HCT116 (cell line): ENCODE measurements at regions not wholly inside any gene's neighbourhood (a gene's known extent, or its start where the extent isn't known, plus 50 kb on each side); places are given as distances from the start of the nearest gene placed in this dataset.

Experiments
- ATAC-seq: fragments of 200-7000 bp; cut with Tn5 transposase; 2 replicates; pipeline ENCODE4 v1.9.1; 2020; ENCODE audit warnings: mild to moderate bottlenecking, moderate library complexity
- BruUV-seq: library from RNA; stranded (reverse); fragments of 400-500 nt; replicated peaks from 2 replicates; lab custom pipeline; 2021; lab: Mats Ljungman, UMichigan
- CTCF ChIA-PET: fragments of 300-600 bp; sonication (Branson Sonifier 250); formaldehyde crosslinking; loops from one replicate; lab custom pipeline; 2021; ENCODE audit warnings: antibody characterized with exemption; lab: Charles Lee
- POLR2A ChIA-PET: fragments of 300-600, 350-600 bp; sonication (Branson Sonifier 250); formaldehyde crosslinking; loops from one replicate; lab custom pipeline; 2021; ENCODE audit warnings: antibody characterized with exemption; lab: Charles Lee
- RAD21 ChIA-PET, 2 experiments: fragments of 300-600 bp; sonication (Branson Sonifier 250); formaldehyde crosslinking; loops; one replicate each; lab custom pipeline; 2023; ENCODE audit warnings: low total read pairs in 2 of 2; ENCODE audit not compliant: uncharacterized antibody in 2 of 2, unreplicated experiment in 2 of 2, low non-redundant PET in 1 of 2; lab: Charles Lee
- DNase-seq: peaks from one replicate; pipeline ENCODE4 v3.0.0-alpha.2; 2010; ENCODE audit warnings: low read depth, low spot score
- H2AFZ ChIP-seq: fragments of 200-600 bp; shearing (Covaris generic), sonication (generic); 2 replicates; pipeline ENCODE4 v1.6.1; 2017; ENCODE audit warnings: low read depth, mixed run types, mixed read lengths, antibody characterized with exemption, low read length; ENCODE audit not compliant: poor library complexity, severe bottlenecking
- H3K27ac ChIP-seq: 2 replicates; pipeline ENCODE4 v1.5.1; 2012; ENCODE audit warnings: low read depth, low read length
- H3K27me3 ChIP-seq: fragments of 200-600 bp; sonication (generic); 2 replicates; pipeline ENCODE4 v1.6.1; 2016; ENCODE audit warnings: mixed run types, low read length, mixed read lengths; ENCODE audit not compliant: insufficient read depth
- H3K36me3 ChIP-seq, 2 experiments: fragments of 200-500 bp in 1 of 2; fragments of 200-600 bp in 1 of 2; sonication (Bioruptor generic) in 1 of 2; sonication (generic) in 1 of 2; 2 replicates each; pipeline versions ENCODE4 v1.5.1 to v1.6.1; 2014 to 2016; ENCODE audit warnings: low read length in 2 of 2, inconsistent platforms in 1 of 2, mixed read lengths in 1 of 2, mixed run types in 1 of 2; ENCODE audit not compliant: insufficient read depth in 2 of 2, control insufficient read depth in 1 of 2
- H3K4me1 ChIP-seq, 2 experiments: fragments of 200-600 bp in 1 of 2; sonication (generic) in 1 of 2; 2 replicates each; pipeline versions ENCODE4 v1.5.1 to v1.6.1; 2012 to 2017; ENCODE audit warnings: low read length in 2 of 2, inconsistent platforms in 1 of 2, mild to moderate bottlenecking in 1 of 2, mixed read lengths in 1 of 2, mixed run types in 1 of 2, moderate library complexity in 1 of 2; ENCODE audit not compliant: insufficient read depth in 2 of 2, control insufficient read depth in 1 of 2
- H3K4me2 ChIP-seq: fragments of 200-600 bp; sonication (generic); 2 replicates; pipeline ENCODE4 v1.6.1; 2017; ENCODE audit warnings: mixed run types, low read length, mixed read lengths
- H3K4me3 ChIP-seq, 2 experiments: fragments of 200-600 bp in 1 of 2; sonication (generic) in 1 of 2; replicated peaks in 1 of 2; 2 replicates each; pipeline ENCODE4 v1.5.1; 2011 to 2016; ENCODE audit warnings: low read length in 2 of 2, control low read depth in 1 of 2, low read depth in 1 of 2, mild to moderate bottlenecking in 1 of 2, mixed read lengths in 1 of 2, mixed run types in 1 of 2
- H3K79me2 ChIP-seq: fragments of 200-600 bp; sonication (generic); 2 replicates; pipeline ENCODE4 v1.6.1; 2017; ENCODE audit warnings: mild to moderate bottlenecking, mixed run types, low read length, moderate library complexity, mixed read lengths; ENCODE audit not compliant: insufficient read depth
- H3K9ac ChIP-seq: fragments of 200-600 bp; sonication (generic); 2 replicates; pipeline ENCODE4 v1.6.1; 2016; ENCODE audit warnings: low read length, mixed read lengths
- H3K9me2 ChIP-seq: fragments of 200-600 bp; sonication (generic), shearing (Covaris generic); 2 replicates; pipeline ENCODE4 v1.6.1; 2017; ENCODE audit warnings: mixed run types, mild to moderate bottlenecking, moderate library complexity; ENCODE audit not compliant: insufficient read depth
- H3K9me3 ChIP-seq, 2 experiments: fragments of 200-500 bp in 1 of 2; fragments of 200-600 bp in 1 of 2; sonication (Bioruptor generic) in 1 of 2; sonication (generic) in 1 of 2; 2 replicates each; pipeline ENCODE4 v1.6.1; 2014 to 2017; ENCODE audit warnings: low read length in 2 of 2, mixed read lengths in 2 of 2, inconsistent platforms in 1 of 2, low read depth in 1 of 2, mild to moderate bottlenecking in 1 of 2, mixed run types in 1 of 2, moderate library complexity in 1 of 2; ENCODE audit not compliant: control insufficient read depth in 1 of 2, insufficient read depth in 1 of 2
- H4K20me1 ChIP-seq: fragments of 200-600 bp; sonication (generic), shearing (Covaris generic); 2 replicates; pipeline ENCODE4 v1.6.1; 2017; ENCODE audit warnings: mixed run types, mild to moderate bottlenecking, moderate library complexity; ENCODE audit not compliant: insufficient read depth
- ATF3 ChIP-seq: IDR thresholded peaks from 2 replicates; pipeline ENCODE4 v1.6.1; 2012
- CBX3 ChIP-seq: IDR thresholded peaks from 2 replicates; pipeline ENCODE4 v1.6.1; 2012; ENCODE audit warnings: low read depth
- CEBPB ChIP-seq: IDR thresholded peaks from 2 replicates; pipeline ENCODE4 v1.6.1; 2012; ENCODE audit warnings: low read depth
- ELF1 ChIP-seq: IDR thresholded peaks from 2 replicates; pipeline ENCODE4 v1.6.1; 2012; ENCODE audit warnings: low read depth, borderline replicate concordance
- EZH2 ChIP-seq: fragments of 200-600 bp; sonication (generic); IDR thresholded peaks from 2 replicates; pipeline ENCODE4 v1.6.1; 2017; ENCODE audit warnings: antibody characterized with exemption, mixed run types
- FOSL1 ChIP-seq: IDR thresholded peaks from 2 replicates; pipeline ENCODE4 v1.6.1; 2012; ENCODE audit warnings: low read depth
- JUND ChIP-seq: IDR thresholded peaks from 2 replicates; pipeline ENCODE4 v1.6.1; 2012
- POLR2A ChIP-seq: IDR thresholded peaks from 2 replicates; pipeline ENCODE4 v1.7.0; 2011; ENCODE audit warnings: borderline replicate concordance; ENCODE audit not compliant: insufficient read depth, insufficient read length; ENCODE audit errors: extremely low read depth
- POLR2AphosphoS5 ChIP-seq: IDR thresholded peaks from 2 replicates; pipeline ENCODE4 v1.6.1; 2011; ENCODE audit warnings: mild to moderate bottlenecking, low read depth, low read length, moderate library complexity
- REST ChIP-seq: IDR thresholded peaks from 2 replicates; pipeline ENCODE4 v1.6.1; 2012; ENCODE audit warnings: low read depth
- SIN3A ChIP-seq: IDR thresholded peaks from 2 replicates; pipeline ENCODE4 v1.6.1; 2012; ENCODE audit warnings: low read depth
- ZFX ChIP-seq: fragments of 450-650 bp; IDR thresholded peaks from 2 replicates; pipeline ENCODE4 v1.6.1; 2017
- ZNF274 ChIP-seq: fragments of 200-500 bp; sonication (Bioruptor generic); IDR thresholded peaks from 2 replicates; pipeline ENCODE4 v1.6.1; 2014; ENCODE audit warnings: mild to moderate bottlenecking, low read depth, low read length, inconsistent platforms
- intact Hi-C: fragments of 100-400 bp; cut with micrococcal nuclease; formaldehyde crosslinking; loops from 2 replicates; pipeline ENCODE4 v1.10.0; 2022

- Histone ChIP-seq H3K36me3 (no peaks in the 10 kb centered on the region), H4K20me1 (no peaks in the 10 kb centered on the region), H3K9me2 (no peaks in the 10 kb centered on the region), H3K9ac (no peak overlapping the region), H3K79me2 (no peaks in the 10 kb centered on the region), H2AFZ (no peak overlapping the region), H3K27me3 (no peaks in the 10 kb centered on the region), H3K4me2 (no peak overlapping the region), H3K4me1 (peaks cover 0 to 1% of the 10 kb centered on the region in 2 experiments; a peak in 1 of 4 replicates), H3K9me3 (no peaks in the 10 kb centered on the region), H3K4me3 (no peak overlapping the region), H3K27ac (no peak overlapping the region)
- BruUV-seq, result no TSS peak
- intact Hi-C loops, result no loop called here
- ATAC-seq (no peak), DNase-seq (no peak)
- TF ChIP-seq POLR2AphosphoS5, result no peak
- TF ChIP-seq EZH2, result no peak
- TF ChIP-seq REST, result no peak
- no peak for TF ChIP-seq JUND
- TF ChIP-seq SIN3A, result no peak
- no peak for TF ChIP-seq CEBPB
- no peak for TF ChIP-seq ATF3
- TF ChIP-seq ZNF274, result no peak
- TF ChIP-seq ELF1, result no peak
- TF ChIP-seq POLR2A, result no peak
- TF ChIP-seq ZFX, result no peak
- no peak for TF ChIP-seq FOSL1
- no peak for TF ChIP-seq CBX3
- POLR2A ChIA-PET, result no interaction called here
- CTCF ChIA-PET, result no interaction called here
- RAD21 ChIA-PET, result no interaction called here
Observed at GRCh38 chr14:89625731-89626232, 208.7 kb upstream of the FOXN3 start.
